ENCODE measurements at regions not wholly inside any gene's neighbourhood (a gene's known extent, or its start where the extent isn't known, plus 50 kb on each side); places are given as distances from the start of the nearest gene placed in this dataset.

- WGBS (ENCODE audit: insufficient coverage, insufficient replicate concordance, low lambda C conversion rate, missing lambda C conversion rate) = 13% methylated on average over 7 of the region's 7 CpGs
- Histone ChIP-seq H3K9me3 (replicated peaks; ENCODE audit: control insufficient read depth, insufficient read depth, low read length) (no peaks in the 10 kb centered on the region), H4K20me1 (ENCODE audit: control insufficient read depth, insufficient read depth) (no peaks in the 10 kb centered on the region), H3K4me3 (no peak overlapping the region), H3K9ac (ENCODE audit: control insufficient read depth, insufficient read depth, low read length) (no peak overlapping the region), H3K4me1 (ENCODE audit: control insufficient read depth, insufficient read depth, low read length) (no peaks in the 10 kb centered on the region), H3K4me2 (ENCODE audit: control insufficient read depth, insufficient read depth) (no peak overlapping the region), H3K79me2 (ENCODE audit: control insufficient read depth, insufficient read depth, low read length) (no peaks in the 10 kb centered on the region), H3K27ac (ENCODE audit: control insufficient read depth, insufficient read depth) (no peak overlapping the region), H3K36me3 (ENCODE audit: control insufficient read depth in 2 of 2, insufficient read depth in 2 of 2, low read length in 1 of 2) (no peaks in the 10 kb centered on the region), H2AFZ (ENCODE audit: control insufficient read depth, low read depth, low read length) (no peak overlapping the region), H3K27me3 (replicated peaks in 1 of 2; ENCODE audit: control insufficient read depth in 2 of 2, insufficient read depth in 2 of 2, low read length in 1 of 2) (no peaks in the 10 kb centered on the region; a peak in 1 of 4 replicates)
- DNase-seq (ENCODE audit: low read depth, low spot score) (no peak), FAIRE-seq (no peak), ATAC-seq (no peak)
- intact Hi-C loops (cut with micrococcal nuclease; ENCODE audit: unreplicated experiment) = no loop called here
- ChIA-PET CTCF (no interaction called here), RAD21 (ENCODE audit: unreplicated experiment) (no interaction called here), SMC1A (ENCODE audit: uncharacterized antibody, unreplicated experiment) (no interaction called here), POLR2A (no interaction called here)
- TF ChIP-seq KDM1A (IDR thresholded peaks at IDR 0.05; ENCODE audit: borderline replicate concordance) = no peak
- no peak for TF ChIP-seq ESRRA (IDR thresholded peaks at IDR 0.05; ENCODE audit: low read length)
- TF ChIP-seq RB1 (IDR thresholded peaks at IDR 0.05; ENCODE audit: borderline replicate concordance) = no peak
- TF ChIP-seq SMARCA5 (IDR thresholded peaks at IDR 0.05) = no peak
- TF ChIP-seq MEF2A (IDR thresholded peaks at IDR 0.05; ENCODE audit: insufficient read depth, low read depth, low read length) = no peak
- TF ChIP-seq CREB1 (IDR thresholded peaks at IDR 0.05; ENCODE audit: low read depth) = no peak
- TF ChIP-seq YY1 (IDR thresholded peaks at IDR 0.05; ENCODE audit: low read depth, low read length) = no peak
- no peak for TF ChIP-seq NFIC (IDR thresholded peaks at IDR 0.05; ENCODE audit: low read depth, low read length)
- no peak for TF ChIP-seq TCF7 (IDR thresholded peaks at IDR 0.05; ENCODE audit: borderline replicate concordance)
- TF ChIP-seq RELA (IDR thresholded peaks at IDR 0.05; ENCODE audit: borderline replicate concordance, partially characterized antibody) = no peak
- no peak for TF ChIP-seq HDAC2 (IDR thresholded peaks at IDR 0.05)
- no peak for TF ChIP-seq IRF5 (IDR thresholded peaks at IDR 0.05; ENCODE audit: borderline replicate concordance)
- TF ChIP-seq IRF4 (IDR thresholded peaks at IDR 0.05; ENCODE audit: low read depth, low read length) = no peak
- no TSS peak for BruUV-seq (replicated peaks)
- in situ Hi-C loops (cut with MboI) = no loop called here
Measured at GRCh38 chr12:13817131-13817530, 164.3 kb downstream of the GRIN2B start.

Measured in GM12878 (cell line).